HEK293T (cell line): ENCODE measurements at regions not wholly inside any gene's neighbourhood (a gene's known extent, or its start where the extent isn't known, plus 50 kb on each side); places are given as distances from the start of the nearest gene placed in this dataset.
"Not testable (repeated sequence)": the region's sequence is repeated elsewhere in the genome, so short reads cannot be mapped to it uniquely, and the experiment has no call there.

Experiments used
- CTCF ChIA-PET: fragments of 350-600 bp; formaldehyde crosslinking; extraction: SDS; loops from one replicate; lab custom pipeline; 2021; ENCODE audit warnings: antibody characterized with exemption, inconsistent platforms; lab: Yijun Ruan, JAX
- POLR2A ChIA-PET: fragments of 350-600 bp; formaldehyde crosslinking; extraction: SDS; loops from one replicate; lab custom pipeline; 2020; ENCODE audit warnings: antibody characterized with exemption, inconsistent platforms; lab: Yijun Ruan, JAX
- DNase-seq: peaks from one replicate; pipeline ENCODE4 v3.0.0; 2012; ENCODE audit warnings: mixed read lengths; ENCODE audit errors: extremely low spot score
- ARNT ChIP-seq: fragments of 450-650 bp; IDR thresholded peaks from 2 replicates; pipeline ENCODE4 v1.6.1; 2017; ENCODE audit warnings: mild to moderate bottlenecking
- BHLHE40 ChIP-seq: fragments of 450-650 bp; IDR thresholded peaks from 2 replicates; pipeline ENCODE4 v1.6.1; 2016; ENCODE audit warnings: mild to moderate bottlenecking, moderate library complexity, borderline replicate concordance
- CTBP1 ChIP-seq: fragments of 450-650 bp; IDR thresholded peaks from 2 replicates; pipeline ENCODE4 v1.6.1; 2016; ENCODE audit warnings: borderline replicate concordance
- ELF4 ChIP-seq: fragments of 450-650 bp; IDR thresholded peaks from 2 replicates; pipeline ENCODE4 v1.6.1; 2017; ENCODE audit warnings: antibody characterized with exemption
- FOXA1 ChIP-seq: fragments of 450-650 bp; IDR thresholded peaks from 2 replicates; pipeline ENCODE4 v1.6.1; 2016; ENCODE audit warnings: mild to moderate bottlenecking
- FOXK2 ChIP-seq: fragments of 450-650 bp; IDR thresholded peaks from 2 replicates; pipeline ENCODE4 v1.6.1; 2016; ENCODE audit warnings: mild to moderate bottlenecking
- FOXM1 ChIP-seq: fragments of 450-650 bp; IDR thresholded peaks from 2 replicates; pipeline ENCODE4 v1.6.1; 2017; ENCODE audit warnings: mild to moderate bottlenecking, borderline replicate concordance
- HDGF ChIP-seq: fragments of 450-650 bp; IDR thresholded peaks from 2 replicates; pipeline ENCODE4 v1.6.1; 2017; ENCODE audit warnings: antibody characterized with exemption, borderline replicate concordance
- L3MBTL2 ChIP-seq: fragments of 450-650 bp; conservative IDR thresholded peaks from 2 replicates; pipeline ENCODE4 v1.6.1; 2016; ENCODE audit warnings: mild to moderate bottlenecking
- LEF1 ChIP-seq: fragments of 450-650 bp; IDR thresholded peaks from 2 replicates; pipeline ENCODE4 v1.6.1; 2017; ENCODE audit warnings: mild to moderate bottlenecking, borderline replicate concordance
- NFRKB ChIP-seq: fragments of 450-650 bp; IDR thresholded peaks from 2 replicates; pipeline ENCODE4 v1.6.1; 2016; ENCODE audit warnings: mild to moderate bottlenecking, moderate library complexity
- PKNOX1 ChIP-seq: fragments of 450-650 bp; IDR thresholded peaks from 2 replicates; pipeline ENCODE4 v1.6.1; 2016
- SP1 ChIP-seq: fragments of 450-650 bp; IDR thresholded peaks from 2 replicates; pipeline ENCODE4 v1.6.1; 2017
- SUZ12 ChIP-seq: fragments of 450-650 bp; IDR thresholded peaks from 2 replicates; pipeline ENCODE4 v1.6.1; 2016; ENCODE audit warnings: mild to moderate bottlenecking
- TARDBP ChIP-seq: fragments of 450-650 bp; IDR thresholded peaks from 2 replicates; pipeline ENCODE4 v1.6.1; 2016
- ZNF384 ChIP-seq: fragments of 450-650 bp; IDR thresholded peaks from 2 replicates; pipeline ENCODE4 v1.6.1; 2016

- POLR2A ChIA-PET = no interaction called here
- CTCF ChIA-PET = no interaction called here
- DNase-seq = no peak
Measured at GRCh38 chr3:180762866-180763265, 83.6 kb upstream of the CCDC39 start.

GRCh38 chr3:180764481-180764880 is 85.2 kb upstream of the CCDC39 start:
- ChIA-PET POLR2A (no interaction called here), CTCF (no interaction called here)
- DNase-seq = no peak
- no peak for TF ChIP-seq TARDBP
- no peak for TF ChIP-seq SUZ12
- no peak for TF ChIP-seq L3MBTL2
- TF ChIP-seq BHLHE40 = no peak
- no peak for TF ChIP-seq HDGF
- TF ChIP-seq ARNT = no peak
- TF ChIP-seq FOXK2 = no peak
- TF ChIP-seq PKNOX1 = no peak
- TF ChIP-seq ZNF384 = no peak
- no peak for TF ChIP-seq CTBP1
- TF ChIP-seq LEF1 = no peak
- no peak for TF ChIP-seq FOXM1
- no peak for TF ChIP-seq FOXA1
- TF ChIP-seq ELF4 = no peak

More at GRCh38 chr3:180762866-180763265, 83.6 kb upstream of the CCDC39 start:
- TF ChIP-seq HDGF (no peak), CTBP1 (no peak), ELF4 (no peak), L3MBTL2 (no peak), SUZ12 (no peak), NFRKB (no peak), ZNF384 (no peak), FOXK2 (no peak), TARDBP (no peak), ARNT (no peak), PKNOX1 (no peak), BHLHE40 (no peak), SP1 (no peak), FOXA1 (no peak), FOXM1 (no peak), LEF1 (no peak)

- ChIA-PET POLR2A (no interaction called here), CTCF (no interaction called here)
- no peak for DNase-seq
- no peak for TF ChIP-seq NFRKB
Measured at GRCh38 chr3:180770639-180771038, 91.3 kb upstream of the CCDC39 start.

- ChIA-PET CTCF (no interaction called here), POLR2A (no interaction called here)
- no peak for DNase-seq
- TF ChIP-seq NFRKB (no peak), FOXK2 (no peak)
Measured at GRCh38 chr3:180776433-180776832, 97.1 kb upstream of the CCDC39 start.

- DNase-seq = no peak
- TF ChIP-seq PKNOX1 (no peak), TARDBP (no peak), ZNF384 (no peak), SP1 (no peak)
- ChIA-PET POLR2A (no interaction called here), CTCF (no interaction called here)
Measured at GRCh38 chr3:180782195-180782984, 103.1 kb upstream of the CCDC39 start.

- CTCF ChIA-PET = interaction anchor here (0.6 kb wide), 1 partner anchor 10 kb away, joined by 4 read pairs; no protein-coding TSS in a partner anchor
- POLR2A ChIA-PET, DNase-seq: not testable (repeated sequence)
Measured at GRCh38 chr3:180786227-180786626, 106.9 kb upstream of the CCDC39 start.

- ChIA-PET CTCF (no interaction called here), POLR2A (no interaction called here)
- TF ChIP-seq NFRKB (no peak), HDGF (no peak), FOXM1 (no peak), ARNT (no peak), SUZ12 (no peak), LEF1 (no peak), BHLHE40 (no peak), PKNOX1 (no peak)
- DNase-seq = no peak
Measured at GRCh38 chr3:180789774-180790173, 110.5 kb upstream of the CCDC39 start.
